Loucy (cell line): ENCODE measurements at regions not wholly inside any gene's neighbourhood (a gene's known extent, or its start where the extent isn't known, plus 50 kb on each side); places are given as distances from the start of the nearest gene placed in this dataset.

Source experiments
- H2AFZ ChIP-seq: fragments of 200-600 bp; sonication (generic); 2 replicates; pipeline ENCODE4 v1.6.0; 2016; ENCODE audit warnings: antibody characterized with exemption, mild to moderate bottlenecking, low read length, moderate library complexity
- H3F3A ChIP-seq: fragments of 200-600 bp; 2 replicates; pipeline ENCODE4 v1.6.0; 2016; ENCODE audit warnings: antibody characterized with exemption, low read depth, mild to moderate bottlenecking
- H3K27me3 ChIP-seq: fragments of 200-600 bp; sonication (generic); 2 replicates; pipeline ENCODE4 v1.6.1; 2014; ENCODE audit warnings: low read length, mild to moderate bottlenecking; ENCODE audit not compliant: insufficient read depth, poor library complexity, severe bottlenecking
- H3K36me3 ChIP-seq: fragments of 200-600 bp; sonication (generic); 2 replicates; pipeline ENCODE4 v1.6.1; 2016; ENCODE audit warnings: low read length; ENCODE audit not compliant: insufficient read depth
- H3K4me1 ChIP-seq: fragments of 200-600 bp; sonication (generic); 2 replicates; pipeline ENCODE4 v1.5.1; 2014; ENCODE audit warnings: low read length, mild to moderate bottlenecking; ENCODE audit not compliant: insufficient read depth, poor library complexity, severe bottlenecking
- H3K4me2 ChIP-seq: fragments of 200-600 bp; sonication (generic); 2 replicates; pipeline ENCODE4 v1.6.0; 2014; ENCODE audit warnings: antibody characterized with exemption, low read length, low read depth, mild to moderate bottlenecking; ENCODE audit not compliant: poor library complexity, severe bottlenecking
- H3K4me3 ChIP-seq: fragments of 200-600 bp; sonication (generic); 2 replicates; pipeline ENCODE4 v1.5.1; 2014; ENCODE audit warnings: low read length, mild to moderate bottlenecking, mixed read lengths; ENCODE audit not compliant: poor library complexity, severe bottlenecking
- H3K79me2 ChIP-seq: fragments of 200-600 bp; sonication (generic); 2 replicates; pipeline ENCODE4 v1.6.1; 2014; ENCODE audit warnings: low read length; ENCODE audit not compliant: insufficient read depth
- H3K9ac ChIP-seq: fragments of 200-600 bp; sonication (generic); 2 replicates; pipeline ENCODE4 v1.6.0; 2014; ENCODE audit warnings: mild to moderate bottlenecking, low read depth, low read length, moderate library complexity; ENCODE audit not compliant: poor library complexity, severe bottlenecking
- H3K9me2 ChIP-seq: fragments of 200-600 bp; sonication (generic); replicated peaks from 2 replicates; pipeline ENCODE4 v1.6.1; 2016; ENCODE audit warnings: low read depth, low read length, mixed read lengths
- H3K9me3 ChIP-seq: fragments of 200-600 bp; sonication (generic); 2 replicates; pipeline ENCODE4 v1.6.1; 2014; ENCODE audit warnings: mild to moderate bottlenecking, antibody characterized with exemption, low read length, low read depth; ENCODE audit not compliant: insufficient read depth
- H4K20me1 ChIP-seq: fragments of 200-600 bp; sonication (generic); 2 replicates; pipeline ENCODE4 v1.6.0; 2014; ENCODE audit warnings: antibody characterized with exemption, low read length, mild to moderate bottlenecking; ENCODE audit not compliant: insufficient read depth, poor library complexity, severe bottlenecking
- EZH2phosphoT487 ChIP-seq: fragments of 200-600 bp; IDR thresholded peaks from 2 replicates; pipeline ENCODE4 v1.6.1; 2018; ENCODE audit warnings: antibody characterized with exemption, mild to moderate bottlenecking, moderate library complexity, borderline replicate concordance
- TF ChIP-seq, protein P1 (sequence below): fragments of 200-600 bp; sonication (generic); conservative IDR thresholded peaks from 2 replicates; pipeline ENCODE4 v1.5.1; 2014; ENCODE audit warnings: mild to moderate bottlenecking, antibody characterized with exemption, low read length

DNA sequence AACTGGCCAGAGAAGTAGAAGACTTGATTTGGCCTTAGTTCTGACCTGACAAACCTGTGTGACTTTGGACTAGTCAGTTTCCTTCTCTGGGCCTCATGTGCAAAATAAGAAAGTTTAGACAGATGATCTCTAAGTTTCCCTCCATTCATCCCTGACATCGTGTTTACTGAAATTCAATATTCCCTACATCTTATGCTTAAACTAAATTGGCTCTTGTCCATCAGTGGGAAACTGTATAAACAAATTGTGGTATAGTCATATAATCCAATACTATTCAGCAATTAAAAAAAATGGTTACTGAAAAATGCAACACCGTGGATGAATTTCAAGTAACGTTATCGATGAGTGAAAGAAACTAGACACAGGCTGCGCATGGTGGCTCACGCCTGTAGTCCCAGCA is 64.4 kb upstream of the HRH1 start:
- H3K4me3 ChIP-seq = no peak overlapping the region
- H3K4me1 ChIP-seq = no peaks in the 10 kb centered on the region
- TF ChIP-seq EZH2phosphoT487 = no peak
- TF ChIP-seq, protein P1, sequence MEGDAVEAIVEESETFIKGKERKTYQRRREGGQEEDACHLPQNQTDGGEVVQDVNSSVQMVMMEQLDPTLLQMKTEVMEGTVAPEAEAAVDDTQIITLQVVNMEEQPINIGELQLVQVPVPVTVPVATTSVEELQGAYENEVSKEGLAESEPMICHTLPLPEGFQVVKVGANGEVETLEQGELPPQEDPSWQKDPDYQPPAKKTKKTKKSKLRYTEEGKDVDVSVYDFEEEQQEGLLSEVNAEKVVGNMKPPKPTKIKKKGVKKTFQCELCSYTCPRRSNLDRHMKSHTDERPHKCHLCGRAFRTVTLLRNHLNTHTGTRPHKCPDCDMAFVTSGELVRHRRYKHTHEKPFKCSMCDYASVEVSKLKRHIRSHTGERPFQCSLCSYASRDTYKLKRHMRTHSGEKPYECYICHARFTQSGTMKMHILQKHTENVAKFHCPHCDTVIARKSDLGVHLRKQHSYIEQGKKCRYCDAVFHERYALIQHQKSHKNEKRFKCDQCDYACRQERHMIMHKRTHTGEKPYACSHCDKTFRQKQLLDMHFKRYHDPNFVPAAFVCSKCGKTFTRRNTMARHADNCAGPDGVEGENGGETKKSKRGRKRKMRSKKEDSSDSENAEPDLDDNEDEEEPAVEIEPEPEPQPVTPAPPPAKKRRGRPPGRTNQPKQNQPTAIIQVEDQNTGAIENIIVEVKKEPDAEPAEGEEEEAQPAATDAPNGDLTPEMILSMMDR = no peak

DNA sequence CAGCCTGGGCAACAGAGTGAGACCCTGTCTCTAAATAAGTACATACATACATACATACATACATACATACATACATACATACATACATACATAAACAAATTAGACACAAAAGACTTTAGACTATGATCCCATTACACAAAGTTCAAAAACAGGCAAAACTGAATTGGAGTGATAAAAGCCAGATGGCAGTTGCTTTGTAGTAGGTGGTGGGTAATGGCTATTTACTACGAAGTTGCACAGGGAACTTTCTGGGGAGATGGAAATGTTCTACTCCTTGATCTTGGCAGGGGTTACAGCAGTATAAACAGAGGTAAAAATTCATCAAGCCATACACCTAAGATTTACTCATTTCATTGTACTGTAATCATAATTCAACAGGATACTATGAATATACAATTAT is 63.7 kb upstream of the HRH1 start:
- H3K36me3 ChIP-seq = no peaks in the 10 kb centered on the region
- H3F3A ChIP-seq = no peaks in the 10 kb centered on the region
- no peak overlapping the region for H3K4me3 ChIP-seq

More for the DNA sequence above, 64.4 kb upstream of the HRH1 start:
- Histone ChIP-seq H3K36me3 (no peaks in the 10 kb centered on the region), H4K20me1 (no peaks in the 10 kb centered on the region), H3F3A (no peaks in the 10 kb centered on the region), H3K4me2 (no peak overlapping the region), H3K27me3 (no peaks in the 10 kb centered on the region), H3K9me2 (no peaks in the 10 kb centered on the region), H3K79me2 (no peaks in the 10 kb centered on the region), H2AFZ (no peak overlapping the region), H3K9ac (no peak overlapping the region), H3K9me3 (peaks cover 5% of the 10 kb centered on the region; the same call in 1 of the 2 replicates)

DNA sequence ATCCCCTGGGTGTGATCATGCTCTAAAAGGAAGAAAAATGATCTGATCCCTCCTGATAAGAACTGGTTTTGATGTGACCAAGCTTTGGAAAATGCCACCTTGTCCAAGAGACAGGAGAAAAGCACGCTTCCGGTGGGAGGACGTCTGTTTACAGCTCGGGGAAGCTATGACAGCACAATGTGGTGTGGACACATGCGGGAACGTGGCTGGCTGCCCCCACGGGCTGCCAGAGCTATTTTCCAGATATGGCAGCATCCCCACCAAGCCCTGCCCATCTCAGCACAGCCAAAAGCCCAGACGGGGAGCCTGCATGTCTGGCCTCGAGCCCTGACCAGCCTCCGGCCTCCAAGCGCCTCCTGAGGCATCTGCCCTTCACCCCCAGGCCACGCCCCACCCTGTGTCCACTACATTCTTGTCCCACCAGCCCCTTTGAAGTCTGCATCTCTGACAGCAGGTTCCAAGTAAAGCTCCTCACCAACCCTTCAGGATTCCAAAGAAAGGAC is 63.2 kb upstream of the HRH1 start:
- H3K9ac ChIP-seq = no peak overlapping the region
- no peak overlapping the region for H3K4me2 ChIP-seq
- no peak overlapping the region for H2AFZ ChIP-seq
- H4K20me1 ChIP-seq = no peaks in the 10 kb centered on the region
- H3K9me2 ChIP-seq = no peaks in the 10 kb centered on the region
- no peak overlapping the region for H3K4me3 ChIP-seq
- H3K9me3 ChIP-seq = peaks cover 5% of the 10 kb centered on the region; the same call in 1 of the 2 replicates
- TF ChIP-seq, protein P1 = no peak
- TF ChIP-seq EZH2phosphoT487 = no peak
- H3K79me2 ChIP-seq = no peaks in the 10 kb centered on the region
- H3K36me3 ChIP-seq = no peaks in the 10 kb centered on the region
- no peaks in the 10 kb centered on the region for H3F3A ChIP-seq
- H3K27me3 ChIP-seq = no peaks in the 10 kb centered on the region
- no peaks in the 10 kb centered on the region for H3K4me1 ChIP-seq

More for the DNA sequence above, 63.7 kb upstream of the HRH1 start:
- no peak overlapping the region for H3K4me2 ChIP-seq
- peaks cover 5% of the 10 kb centered on the region; the same call in 1 of the 2 replicates for H3K9me3 ChIP-seq
- no peaks in the 10 kb centered on the region for H4K20me1 ChIP-seq
- no peaks in the 10 kb centered on the region for H3K79me2 ChIP-seq
- TF ChIP-seq, protein P1 = no peak
- TF ChIP-seq EZH2phosphoT487 = no peak
- no peaks in the 10 kb centered on the region for H3K4me1 ChIP-seq
- no peaks in the 10 kb centered on the region for H3K27me3 ChIP-seq
- no peak overlapping the region for H2AFZ ChIP-seq
- no peaks in the 10 kb centered on the region for H3K9me2 ChIP-seq
- H3K9ac ChIP-seq = no peak overlapping the region
